OCI-LY3 (cell line): ENCODE measurements at regions not wholly inside any gene's neighbourhood (a gene's known extent, or its start where the extent isn't known, plus 50 kb on each side); places are given as distances from the start of the nearest gene placed in this dataset.
A peak's percentile ranks its signal among the peaks of the same experiment; 100 is the strongest.

Experiments used
- H2AFZ ChIP-seq: fragments of 200-600, 300-600 bp; shearing (Covaris generic); 2 replicates; pipeline ENCODE4 v1.6.0; 2014; ENCODE audit warnings: antibody characterized with exemption, low read depth, low read length
- H3K27ac ChIP-seq: fragments of 200-600, 300-600 bp; sonication (generic); 2 replicates; pipeline ENCODE4 v1.5.1; 2014; ENCODE audit warnings: mild to moderate bottlenecking, low read length, moderate library complexity, mixed read lengths
- H3K27me3 ChIP-seq: fragments of 200-600, 300-600 bp; sonication (generic); 2 replicates; pipeline ENCODE4 v1.6.1; 2014; ENCODE audit warnings: low read depth, low read length, mixed read lengths
- H3K36me3 ChIP-seq: fragments of 200-600, 300-600 bp; sonication (generic); replicated peaks from 2 replicates; pipeline ENCODE3; 2014; ENCODE audit warnings: low read depth, low read length, mixed read lengths
- H3K4me1 ChIP-seq: fragments of 300-600, 200-600 bp; sonication (generic); 2 replicates; pipeline ENCODE4 v1.6.1; 2014; ENCODE audit warnings: low read length, mixed read lengths
- H3K4me2 ChIP-seq: fragments of 200-600, 300-600 bp; sonication (generic); 2 replicates; pipeline ENCODE4 v1.6.1; 2014; ENCODE audit warnings: low read length, mixed read lengths
- H3K4me3 ChIP-seq: fragments of 300-600, 200-600 bp; sonication (generic); 2 replicates; pipeline ENCODE4 v1.5.1; 2014; ENCODE audit warnings: antibody characterized with exemption, mild to moderate bottlenecking, low read length, moderate library complexity
- H3K79me2 ChIP-seq: fragments of 300-600, 200-600 bp; shearing (Covaris generic); 2 replicates; pipeline ENCODE4 v1.6.1; 2014; ENCODE audit warnings: mild to moderate bottlenecking, low read length, mixed read lengths
- H3K9ac ChIP-seq: fragments of 300-600, 200-600 bp; shearing (Covaris generic); 2 replicates; pipeline ENCODE4 v1.6.0; 2014; ENCODE audit warnings: mild to moderate bottlenecking, low read length, moderate library complexity
- H3K9me3 ChIP-seq: fragments of 200-600, 300-600 bp; shearing (Covaris generic); 2 replicates; pipeline ENCODE4 v1.6.1; 2014; ENCODE audit warnings: low read length, mixed read lengths; ENCODE audit not compliant: insufficient read depth
- H4K20me1 ChIP-seq: fragments of 200-600, 300-600 bp; sonication (generic); 2 replicates; pipeline ENCODE4 v1.6.1; 2016; ENCODE audit warnings: low read length, mixed read lengths; ENCODE audit not compliant: insufficient read depth
- CTCF ChIP-seq: fragments of 200-600, 300-600 bp; sonication (generic); IDR thresholded peaks from 2 replicates; pipeline ENCODE4 v1.5.1; 2014; ENCODE audit warnings: antibody characterized with exemption, low read length, low read depth
- EZH2phosphoT487 ChIP-seq: fragments of 200-600 bp; shearing (Covaris generic); IDR thresholded peaks from 2 replicates; pipeline ENCODE4 v1.6.1; 2018; ENCODE audit warnings: antibody characterized with exemption, mixed run types, low read depth

- Histone ChIP-seq H2AFZ (no peak overlapping the region), H3K27ac (no peak overlapping the region), H3K4me2 (no peak overlapping the region), H4K20me1 (no peaks in the 10 kb centered on the region), H3K27me3 (no peaks in the 10 kb centered on the region), H3K9ac (no peak overlapping the region), H3K4me3 (no peak overlapping the region), H3K4me1 (no peaks in the 10 kb centered on the region), H3K79me2 (no peaks in the 10 kb centered on the region), H3K36me3 (no peaks in the 10 kb centered on the region), H3K9me3 (no peaks in the 10 kb centered on the region)
- TF ChIP-seq EZH2phosphoT487 (no peak), CTCF (no peak)
Observed at GRCh38 chr2:79250656-79251055, 91.1 kb upstream of the REG3A start.

DNA sequence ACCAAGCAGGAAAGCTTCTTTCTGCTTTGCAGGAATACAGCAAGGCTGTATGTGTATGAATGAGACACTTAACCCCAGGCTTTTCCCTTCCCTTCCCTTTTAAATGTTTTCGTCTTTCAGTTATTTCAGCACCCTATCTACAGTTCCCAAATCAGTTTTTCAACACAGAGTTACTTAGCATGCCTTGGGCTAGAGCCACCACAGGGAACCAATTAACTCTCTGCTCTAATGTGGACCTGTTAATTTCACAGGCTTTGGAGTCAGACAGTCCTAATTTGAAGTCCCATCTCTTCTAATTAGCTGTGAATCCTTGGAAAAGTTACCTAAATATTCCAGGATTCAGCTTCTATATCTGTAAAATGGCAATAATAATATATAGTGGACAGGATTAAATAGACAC is 89.2 kb upstream of the REG3A start:
- no peaks in the 10 kb centered on the region for H3K9me3 ChIP-seq
- H3K4me3 ChIP-seq = no peak overlapping the region
- H3K79me2 ChIP-seq = no peaks in the 10 kb centered on the region
- H3K4me2 ChIP-seq = no peak overlapping the region
- H4K20me1 ChIP-seq = no peaks in the 10 kb centered on the region
- no peak overlapping the region for H2AFZ ChIP-seq
- no peaks in the 10 kb centered on the region for H3K4me1 ChIP-seq
- H3K27me3 ChIP-seq = no peaks in the 10 kb centered on the region
- TF ChIP-seq CTCF (no peak), EZH2phosphoT487 (no peak)
- no peak overlapping the region for H3K27ac ChIP-seq
- no peak overlapping the region for H3K9ac ChIP-seq
- no peaks in the 10 kb centered on the region for H3K36me3 ChIP-seq

DNA sequence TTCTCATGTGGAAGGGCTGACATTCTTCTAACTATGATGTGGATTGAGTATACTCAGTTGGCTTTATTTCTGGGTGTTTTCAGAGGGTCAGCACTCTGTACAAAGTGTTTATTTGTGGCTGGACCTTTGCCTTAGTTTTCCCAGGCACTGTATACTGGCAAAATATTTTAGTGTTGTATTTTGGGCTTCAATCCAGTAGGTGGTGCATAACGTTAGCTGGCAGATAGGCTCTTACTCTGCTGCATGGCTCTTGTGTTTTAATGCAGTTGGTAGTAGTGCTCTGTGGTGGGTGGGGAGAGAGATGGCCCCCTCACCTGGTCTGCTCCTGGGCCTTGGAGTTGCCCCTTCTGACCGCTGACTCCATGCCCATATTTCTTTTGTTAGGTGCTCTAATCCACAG is 75.6 kb upstream of the REG3A start:
- Histone ChIP-seq H3K9ac (no peak overlapping the region), H3K36me3 (no peaks in the 10 kb centered on the region), H3K27ac (no peak overlapping the region), H3K4me1 (no peaks in the 10 kb centered on the region), H3K4me3 (no peak overlapping the region), H4K20me1 (no peaks in the 10 kb centered on the region), H3K9me3 (no peaks in the 10 kb centered on the region), H3K4me2 (no peak overlapping the region), H2AFZ (no peak overlapping the region), H3K27me3 (no peaks in the 10 kb centered on the region), H3K79me2 (no peaks in the 10 kb centered on the region)
- TF ChIP-seq EZH2phosphoT487 (no peak), CTCF (peak; percentile 53)

DNA sequence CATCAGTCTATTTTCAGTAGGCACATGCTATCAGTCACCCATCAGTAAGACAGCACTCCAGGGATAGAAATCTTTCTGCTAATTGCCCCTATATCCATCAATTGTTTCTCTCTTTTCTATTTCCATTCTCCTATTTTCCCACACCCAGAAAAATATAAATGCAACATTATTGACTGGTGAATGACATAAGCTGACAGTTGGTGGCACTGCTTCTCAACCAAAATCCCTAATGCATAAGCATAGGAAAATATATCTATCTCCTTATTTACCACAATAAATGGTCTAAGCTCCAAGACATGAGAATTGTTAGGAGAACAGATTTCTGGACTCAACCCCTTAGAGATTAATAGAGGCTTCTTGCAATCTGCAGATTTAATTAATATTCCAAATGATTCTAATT is 64.0 kb upstream of the REG3A start:
- Histone ChIP-seq H3K27ac (no peak overlapping the region), H3K4me1 (no peaks in the 10 kb centered on the region), H4K20me1 (no peaks in the 10 kb centered on the region), H3K36me3 (no peaks in the 10 kb centered on the region), H3K4me3 (no peak overlapping the region), H3K9ac (no peak overlapping the region), H3K79me2 (no peaks in the 10 kb centered on the region), H3K27me3 (0 out of 2 replicates have a peak, but pooled peaks cover 3% of the 10 kb centered on the region), H3K4me2 (no peak overlapping the region), H2AFZ (no peak overlapping the region), H3K9me3 (no peaks in the 10 kb centered on the region)
- TF ChIP-seq CTCF (peak; percentile 35), EZH2phosphoT487 (no peak)
